HG02642 (cell line): ENCODE measurements at regions not wholly inside any gene's neighbourhood (a gene's known extent, or its start where the extent isn't known, plus 50 kb on each side); places are given as distances from the start of the nearest gene placed in this dataset.

Experiments
- ATAC-seq: cut with Tn5 transposase; IDR thresholded peaks from one replicate; pipeline ENCODE4 v1.9.1; 2021; ENCODE audit warnings: mild to moderate bottlenecking; ENCODE audit not compliant: unreplicated experiment, poor library complexity

DNA sequence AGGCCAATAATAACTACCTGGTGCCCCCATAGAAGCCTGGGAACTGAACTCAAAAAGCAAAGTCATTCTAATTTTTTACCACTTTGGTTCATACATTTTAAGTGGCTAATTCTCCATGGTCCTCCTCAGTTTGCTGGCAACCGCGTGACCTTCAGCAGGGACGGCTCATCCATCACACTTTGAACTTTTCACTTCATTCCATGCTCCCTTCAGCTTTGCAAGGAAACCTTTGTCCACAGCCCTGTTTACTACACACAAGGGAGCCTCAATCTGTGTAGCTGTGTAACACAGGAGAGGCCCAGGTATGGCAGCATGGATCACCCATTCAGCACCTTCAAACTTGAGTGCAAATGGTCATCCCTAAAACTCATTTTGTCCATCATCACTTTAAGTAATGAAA lies 552.4 kb downstream of the IRX1 start:
- ATAC-seq, result no peak

DNA sequence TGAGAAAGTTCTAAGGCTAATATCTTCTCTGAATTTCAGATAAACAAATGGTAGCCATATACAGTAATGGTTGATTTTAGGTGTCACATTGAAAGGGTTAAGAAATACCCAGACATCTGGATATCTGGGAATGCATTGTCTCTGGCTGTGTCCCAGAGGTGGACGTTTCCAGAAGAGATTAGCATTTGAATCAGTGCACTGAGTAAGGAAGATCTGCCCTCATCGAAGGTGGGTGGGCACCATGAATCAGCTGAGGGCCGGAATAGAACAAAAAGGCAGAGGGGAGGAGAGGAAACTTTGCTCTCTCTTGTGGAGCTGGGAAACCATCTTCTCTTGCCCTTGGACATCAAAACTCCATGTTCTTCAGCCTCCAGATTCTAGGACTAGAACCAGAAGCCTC lies 554.4 kb downstream of the IRX1 start:
- ATAC-seq, result no peak

DNA sequence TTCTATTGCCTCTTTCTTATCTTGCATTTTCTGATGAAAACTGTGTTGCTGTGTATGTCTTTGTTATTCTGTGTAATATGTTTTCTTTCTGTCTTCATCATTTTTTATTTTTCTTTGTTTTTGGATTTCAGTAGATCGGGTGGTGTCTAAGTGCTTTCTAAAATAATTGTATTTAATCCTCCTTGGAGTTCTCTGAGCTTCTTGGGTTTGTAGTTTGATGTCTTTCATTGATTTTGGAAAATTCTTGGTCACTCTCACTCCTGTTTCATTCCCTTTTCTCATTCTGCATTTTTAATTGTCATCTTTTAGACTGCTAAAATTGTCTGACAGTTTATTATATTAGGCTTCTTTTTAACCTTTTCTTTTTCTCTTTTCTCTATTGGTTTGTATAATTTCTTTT lies 560.5 kb downstream of the IRX1 start:
- no peak for ATAC-seq

- no peak for ATAC-seq
Measured at GRCh38 chr5:4156889-4157288, 561.3 kb downstream of the IRX1 start.

GRCh38 chr5:4158750-4159447 lies 563.3 kb downstream of the IRX1 start:
- ATAC-seq, result no peak

DNA sequence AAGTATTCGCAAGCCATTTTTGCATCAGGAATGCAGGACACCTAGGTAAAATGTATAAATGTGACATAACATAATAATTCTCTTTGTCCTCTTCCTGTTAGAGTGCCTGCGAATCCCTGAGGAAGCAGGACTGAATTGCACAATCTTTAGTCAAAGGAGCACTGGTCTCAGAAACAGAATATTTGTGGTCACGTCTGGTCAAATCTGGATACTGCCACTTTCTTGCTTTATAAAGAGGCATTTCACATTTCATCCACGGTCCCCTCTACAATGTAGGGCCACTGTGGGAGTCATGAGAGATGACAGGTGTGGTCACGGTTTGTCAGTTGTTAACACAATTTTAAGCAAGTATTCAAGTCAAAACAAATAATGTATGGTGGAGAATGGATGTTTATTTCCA lies 564.0 kb downstream of the IRX1 start:
- ATAC-seq, result no peak

- no peak for ATAC-seq
Measured at GRCh38 chr5:4164167-4164566, 568.5 kb downstream of the IRX1 start.

DNA sequence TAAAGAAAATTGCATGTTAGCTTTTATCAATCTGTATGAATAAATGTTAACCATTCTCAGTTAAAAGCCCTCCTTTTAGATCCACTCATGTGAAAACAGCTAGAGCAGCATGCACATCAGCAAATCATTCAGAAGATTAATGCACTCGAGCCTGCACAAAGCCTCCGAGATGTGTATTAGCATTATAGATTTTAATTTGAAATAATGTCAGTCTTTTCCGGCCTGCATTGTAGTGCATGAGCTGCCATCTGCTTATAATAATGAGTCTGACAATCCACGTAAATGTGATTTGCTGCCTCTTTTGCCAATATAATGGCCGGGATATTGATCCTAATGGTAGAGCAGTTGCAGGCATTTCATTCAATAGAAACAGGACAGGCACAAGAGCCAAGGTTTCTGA lies 585.1 kb downstream of the IRX1 start:
- no peak for ATAC-seq

DNA sequence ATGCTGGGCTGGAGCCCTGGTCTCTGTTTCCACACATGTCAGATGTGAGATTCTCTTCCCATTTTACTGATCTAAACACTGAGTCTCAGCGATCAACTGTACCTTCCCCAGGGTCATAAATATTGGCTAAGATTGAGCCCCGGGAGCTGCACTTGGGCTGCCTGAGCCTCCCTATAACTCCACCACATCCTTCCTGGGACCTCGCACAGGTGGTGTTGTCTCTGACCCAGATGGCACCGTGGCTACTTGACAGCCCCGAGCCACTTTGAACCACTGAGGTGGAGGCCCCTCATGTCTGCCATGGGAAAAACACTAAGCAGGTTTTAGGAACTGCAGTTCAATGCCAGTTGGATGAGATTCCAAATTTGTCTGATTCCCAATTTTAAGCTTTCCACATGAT lies 586.5 kb downstream of the IRX1 start:
- ATAC-seq, result no peak

- no peak for ATAC-seq
Measured at GRCh38 chr5:4185127-4185526, 589.5 kb downstream of the IRX1 start.

DNA sequence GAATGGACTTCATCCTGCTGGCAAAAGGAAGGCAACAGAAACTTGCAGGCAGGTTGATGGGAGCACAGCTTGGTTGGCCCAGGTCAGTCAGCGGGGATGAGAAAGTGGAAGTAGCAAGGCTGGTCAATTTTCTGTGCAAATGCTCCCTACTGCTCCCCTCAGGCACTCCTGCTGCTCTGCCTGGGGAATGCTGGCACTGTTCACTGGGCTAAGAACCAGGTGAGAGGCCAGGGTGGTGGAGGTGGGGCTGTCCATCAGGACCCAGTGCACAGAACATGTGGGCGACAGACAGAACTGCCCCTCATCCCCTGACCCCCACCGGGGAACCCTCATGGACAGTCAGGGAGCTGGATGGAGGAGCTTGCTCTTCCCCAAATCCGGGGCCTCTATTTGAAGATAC lies 593.1 kb downstream of the IRX1 start:
- no peak for ATAC-seq

- no peak for ATAC-seq
Measured at GRCh38 chr5:4189317-4189716, 593.7 kb downstream of the IRX1 start.

DNA sequence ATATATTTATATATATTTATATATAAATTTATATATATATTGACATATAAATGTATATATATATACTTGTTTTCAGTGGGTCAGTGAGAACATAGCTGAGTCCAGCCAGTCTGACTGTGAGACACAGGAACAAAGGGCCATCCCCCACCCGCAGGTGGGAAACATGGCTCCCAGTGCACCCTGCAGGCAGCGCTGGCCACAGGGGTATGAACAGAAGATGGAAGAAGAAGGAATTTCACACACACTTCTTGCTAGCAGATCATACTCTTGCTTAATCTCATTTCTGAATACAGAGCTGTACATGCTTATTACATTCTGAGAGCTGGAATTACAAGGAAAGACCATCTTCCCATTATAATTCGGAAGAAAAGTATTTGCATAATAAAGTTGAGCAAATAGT lies 595.4 kb downstream of the IRX1 start:
- no peak for ATAC-seq

- no peak for ATAC-seq
Measured at GRCh38 chr5:4191703-4192102, 596.1 kb downstream of the IRX1 start.

DNA sequence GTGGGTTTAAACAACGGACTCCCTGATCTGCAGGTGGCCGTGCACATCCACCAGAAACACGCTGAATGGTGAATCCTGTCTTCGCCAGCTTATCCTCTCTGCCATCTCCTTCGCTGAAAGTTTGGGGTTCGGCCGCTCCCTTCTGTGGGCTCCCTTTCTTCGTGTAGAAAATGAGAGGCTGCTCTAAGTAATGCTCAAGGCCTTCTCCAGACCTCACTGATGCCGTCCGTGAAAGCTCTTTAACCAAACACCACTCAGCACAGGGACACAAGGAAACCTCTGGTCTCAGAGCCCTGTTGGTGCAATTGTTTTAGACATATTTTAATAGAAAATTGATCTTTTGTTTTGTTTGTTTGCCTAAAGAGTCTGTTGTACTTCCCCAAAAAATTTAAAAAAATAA lies 596.5 kb downstream of the IRX1 start:
- ATAC-seq, result no peak

GRCh38 chr5:4196744-4197143 lies 601.1 kb downstream of the IRX1 start:
- no peak for ATAC-seq

DNA sequence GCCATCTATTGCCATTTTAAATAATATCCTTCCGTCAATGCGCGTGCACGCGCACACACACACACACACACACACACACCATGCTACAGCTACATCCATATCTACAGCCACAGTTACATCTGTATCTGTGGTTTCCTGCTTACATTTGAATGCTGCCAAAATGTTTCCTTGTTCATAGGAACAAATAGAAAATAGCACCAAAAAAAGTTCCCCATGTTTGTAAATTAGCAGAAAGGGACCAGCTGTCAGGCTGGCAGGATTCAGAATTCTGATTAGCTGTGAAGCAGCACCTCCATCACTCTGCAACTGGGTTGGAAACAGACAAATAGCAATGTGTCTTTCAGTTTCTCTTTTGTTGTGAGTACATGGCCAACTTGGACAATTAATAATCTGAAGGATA lies 601.5 kb downstream of the IRX1 start:
- ATAC-seq, result no peak

- no peak for ATAC-seq
Measured at GRCh38 chr5:4198461-4198860, 602.8 kb downstream of the IRX1 start.

DNA sequence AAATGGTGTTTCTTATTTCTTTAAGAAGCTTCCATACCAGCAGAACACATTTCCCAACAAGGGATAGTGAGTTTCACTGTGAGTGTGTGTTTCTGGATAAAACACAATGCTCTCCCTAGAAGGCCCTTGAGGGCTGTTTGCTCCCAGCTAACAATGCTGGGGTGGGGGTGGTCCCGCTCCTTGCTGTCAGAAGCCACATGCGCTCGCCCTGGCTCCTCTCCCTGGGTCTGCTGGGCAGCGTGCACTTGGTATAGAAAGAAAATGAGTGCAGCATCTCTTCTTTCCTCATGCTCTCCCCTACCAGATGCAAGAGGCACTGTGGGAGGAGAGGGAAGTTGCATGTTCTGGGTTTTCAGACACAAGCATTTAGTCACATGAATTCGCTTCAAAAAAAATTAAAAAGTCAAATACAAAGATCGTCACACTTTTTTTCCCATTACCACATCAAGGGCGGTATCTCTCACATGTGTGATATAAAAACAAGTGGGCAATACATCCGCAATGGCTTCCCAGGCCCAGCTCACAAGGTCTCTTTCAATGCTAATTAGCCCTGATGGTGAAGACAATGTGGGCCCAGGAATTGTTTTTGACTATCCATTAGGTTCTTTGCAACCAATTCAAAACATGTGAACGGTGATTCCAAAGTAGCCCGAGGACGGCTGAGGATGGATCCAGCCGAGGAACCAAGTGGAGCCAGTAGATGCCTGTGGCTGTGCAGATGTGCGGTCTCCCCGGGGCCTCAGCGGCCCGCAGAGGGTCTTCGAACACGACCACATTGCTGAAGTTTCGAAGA lies 603.6 kb downstream of the IRX1 start:
- ATAC-seq, result no peak

DNA sequence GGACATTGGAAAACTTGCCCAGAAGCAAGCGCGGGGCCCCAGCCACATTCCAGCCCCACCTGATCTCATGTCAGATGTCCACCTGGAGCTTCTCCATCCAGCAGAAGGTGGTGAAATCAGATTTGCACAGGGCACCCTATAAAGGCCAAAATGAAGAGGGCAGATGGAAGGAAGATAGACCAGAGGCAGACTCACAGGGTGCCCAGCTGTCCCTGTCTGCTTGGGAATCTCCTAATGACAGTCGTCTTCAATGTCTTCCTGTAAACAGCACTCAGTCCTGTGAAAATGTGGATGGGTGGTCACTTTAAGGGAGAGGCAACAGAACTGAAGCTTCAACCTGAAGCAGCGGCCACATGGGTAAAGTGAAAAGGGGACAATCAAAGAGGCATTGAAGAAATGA lies 607.5 kb downstream of the IRX1 start:
- ATAC-seq, result no peak

DNA sequence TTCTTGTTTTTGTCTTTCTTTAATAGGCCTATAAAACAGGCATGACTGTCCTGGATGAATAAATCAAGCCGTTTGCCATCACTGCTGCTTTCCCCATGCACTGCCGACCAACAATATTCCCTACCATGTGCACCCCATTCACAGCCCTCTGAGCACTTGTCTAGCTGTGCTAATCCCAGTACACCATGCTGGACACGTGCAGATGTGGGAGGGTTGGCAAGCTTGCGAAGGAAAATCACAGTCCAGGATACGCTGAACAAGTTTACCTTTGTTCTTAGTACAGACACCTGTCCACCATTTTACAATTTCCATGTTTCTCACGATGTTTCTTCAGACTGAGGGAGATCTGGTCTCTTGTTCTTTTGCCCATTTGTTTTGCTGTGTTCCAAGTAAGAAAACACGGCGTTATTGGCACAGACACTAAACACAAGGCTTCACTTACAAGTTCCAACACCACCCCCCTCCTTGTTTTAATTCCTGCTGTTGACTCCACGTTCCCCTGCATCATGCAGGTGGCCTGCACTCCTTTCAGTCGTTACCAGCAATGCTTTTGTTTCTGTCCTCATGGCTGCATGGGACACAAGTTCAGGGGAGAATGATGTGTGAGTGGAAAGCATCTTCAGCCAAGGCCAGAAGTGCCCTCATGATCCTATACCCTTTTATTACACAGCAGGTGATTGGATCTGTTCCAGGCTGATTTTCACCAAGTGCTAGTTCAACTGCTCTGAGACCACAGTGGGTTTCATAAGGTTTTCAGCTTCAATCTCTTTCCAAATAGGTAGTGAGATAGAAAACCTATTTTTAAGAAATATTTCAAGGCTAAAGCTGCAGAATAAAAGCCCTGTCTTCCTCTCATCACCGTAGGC lies 608.9 kb downstream of the IRX1 start:
- no peak for ATAC-seq
